Thyroid gland (tissue), 4 donors: ENCODE measurements at regions not wholly inside any gene's neighbourhood (a gene's known extent, or its start where the extent isn't known, plus 50 kb on each side); places are given as distances from the start of the nearest gene placed in this dataset.

ENCODE experiments used
- DNase-seq, 2 donors: peaks; one replicate each; pipeline ENCODE4 v3.0.0-alpha.2; 2019
- H3K27ac ChIP-seq, 3 donors: fragments of 200-600 bp; sonication (generic); 1 replicate in 2 of 3; 2 replicates in 1 of 3; pipeline ENCODE4 v1.5.1; 2016 to 2019; ENCODE audit warnings: mild to moderate bottlenecking in 1 of 3, moderate library complexity in 1 of 3
- H3K27me3 ChIP-seq: fragments of 200-600 bp; sonication (generic); one replicate; pipeline ENCODE4 v1.5.1; 2019
- H3K36me3 ChIP-seq, 2 donors: fragments of 200-600 bp; sonication (generic); one replicate each; pipeline ENCODE4 v1.5.1; 2016 to 2019
- H3K4me1 ChIP-seq, 2 donors: fragments of 200-600 bp; sonication (generic); one replicate each; pipeline ENCODE4 v1.5.1; 2017 to 2019
- H3K4me3 ChIP-seq, 3 donors: fragments of 200-600 bp; sonication (generic); replicated peaks in 1 of 3; 1 replicate in 2 of 3; 2 replicates in 1 of 3; pipeline ENCODE4 v1.5.1; 2016; ENCODE audit warnings: mild to moderate bottlenecking in 1 of 3
- H3K9me3 ChIP-seq: fragments of 200-600 bp; sonication (generic); one replicate; pipeline ENCODE4 v1.5.1; 2017
- CTCF ChIP-seq, 6 experiments: fragments of 200-600 bp in 3 of 6; fragments of 450-650 bp in 3 of 6; sonication (generic) in 3 of 6; IDR thresholded peaks; one replicate each; pipeline ENCODE4 v1.5.1; 2016 to 2019; ENCODE audit warnings: antibody characterized with exemption in 6 of 6, mild to moderate bottlenecking in 2 of 6, inconsistent platforms in 1 of 6, moderate library complexity in 1 of 6
- POLR2A ChIP-seq, 2 donors: fragments of 450-650 bp; IDR thresholded peaks; one replicate each; pipeline ENCODE4 v1.6.1; 2017; ENCODE audit warnings: antibody characterized with exemption in 2 of 2, mild to moderate bottlenecking in 2 of 2, moderate library complexity in 1 of 2
- WGBS, 2 donors: methylation state at CpG; one replicate each; pipeline ENCODE4 v1.1.5; 2017; 5-methylcytosine and 5-hydroxymethylcytosine counted together
- intact Hi-C: fragments of 100-400 bp; cut with DNase I; formaldehyde crosslinking; loops from one replicate; pipeline ENCODE4 v1.15.1; 2023

- H3K27ac ChIP-seq = no peak overlapping the region
- WGBS, 2 donors = 60 to 62% methylated on average over 1 of the region's 1 CpG
- no peak for DNase-seq
- no peak for TF ChIP-seq CTCF (IDR thresholded peaks at IDR 0.05)
- no peak for TF ChIP-seq POLR2A (IDR thresholded peaks at IDR 0.05)
- no peak overlapping the region for H3K4me3 ChIP-seq
- no peaks in the 10 kb centered on the region for H3K9me3 ChIP-seq
- intact Hi-C loops = no loop called here
- H3K36me3 ChIP-seq = no peaks in the 10 kb centered on the region
- H3K27me3 ChIP-seq = no peaks in the 10 kb centered on the region
- H3K4me1 ChIP-seq = no peaks in the 10 kb centered on the region
These were observed 250.1 kb downstream of the GAS1 start for GRCh38 chr9:86697213-86697612.

- intact Hi-C loops = no loop called here
- Histone ChIP-seq H3K4me1 (no peaks in the 10 kb centered on the region), H3K9me3 (no peaks in the 10 kb centered on the region), H3K36me3 (no peaks in the 10 kb centered on the region), H3K4me3 (no peak overlapping the region), H3K27me3 (no peaks in the 10 kb centered on the region), H3K27ac (no peak overlapping the region)
- 82 to 83% methylated on average over 3 of the region's 3 CpGs for WGBS, 2 donors
- no peak for DNase-seq
- TF ChIP-seq CTCF (IDR thresholded peaks at IDR 0.05) = no peak
- TF ChIP-seq POLR2A (IDR thresholded peaks at IDR 0.05) = no peak
These were observed 251.3 kb downstream of the GAS1 start for GRCh38 chr9:86695910-86696424.

GRCh38 chr9:86690034-86690433 lies 257.3 kb downstream of the GAS1 start:
- H3K27me3 ChIP-seq = no peaks in the 10 kb centered on the region
- intact Hi-C loops = no loop called here

GRCh38 chr9:86687788-86688187 lies 259.5 kb downstream of the GAS1 start:
- TF ChIP-seq POLR2A (IDR thresholded peaks at IDR 0.05) = no peak
- TF ChIP-seq CTCF (IDR thresholded peaks at IDR 0.05) = no peak
- no peak for DNase-seq
- Histone ChIP-seq H3K4me3 (no peak overlapping the region), H3K4me1 (no peaks in the 10 kb centered on the region), H3K27me3 (no peaks in the 10 kb centered on the region), H3K36me3 (no peaks in the 10 kb centered on the region), H3K9me3 (no peaks in the 10 kb centered on the region), H3K27ac (no peak overlapping the region)
- intact Hi-C loops = no loop called here
- WGBS, 2 donors = 76 to 82% methylated on average over 3 of the region's 3 CpGs

More at GRCh38 chr9:86690034-86690433, 257.3 kb downstream of the GAS1 start:
- Histone ChIP-seq H3K36me3 (no peaks in the 10 kb centered on the region), H3K9me3 (no peaks in the 10 kb centered on the region), H3K27ac (no peak overlapping the region), H3K4me1 (no peaks in the 10 kb centered on the region), H3K4me3 (no peak overlapping the region)
- no peak for DNase-seq
- no peak for TF ChIP-seq POLR2A (IDR thresholded peaks at IDR 0.05)
- TF ChIP-seq CTCF (IDR thresholded peaks at IDR 0.05) = no peak

- WGBS, 2 donors = 78 to 88% methylated on average over 3 of the region's 3 CpGs
- intact Hi-C loops = no loop called here
- Histone ChIP-seq H3K4me1 (no peaks in the 10 kb centered on the region), H3K4me3 (no peak overlapping the region), H3K27me3 (no peaks in the 10 kb centered on the region), H3K36me3 (no peaks in the 10 kb centered on the region), H3K9me3 (no peaks in the 10 kb centered on the region), H3K27ac (no peak overlapping the region)
- TF ChIP-seq CTCF (IDR thresholded peaks at IDR 0.05) (no peak), POLR2A (IDR thresholded peaks at IDR 0.05) (no peak)
- no peak for DNase-seq
These were observed 261.8 kb downstream of the GAS1 start for GRCh38 chr9:86685556-86685955.
